ENCODE measurements at regions not wholly inside any gene's neighbourhood (a gene's known extent, or its start where the extent isn't known, plus 50 kb on each side); places are given as distances from the start of the nearest gene placed in this dataset.

DNA sequence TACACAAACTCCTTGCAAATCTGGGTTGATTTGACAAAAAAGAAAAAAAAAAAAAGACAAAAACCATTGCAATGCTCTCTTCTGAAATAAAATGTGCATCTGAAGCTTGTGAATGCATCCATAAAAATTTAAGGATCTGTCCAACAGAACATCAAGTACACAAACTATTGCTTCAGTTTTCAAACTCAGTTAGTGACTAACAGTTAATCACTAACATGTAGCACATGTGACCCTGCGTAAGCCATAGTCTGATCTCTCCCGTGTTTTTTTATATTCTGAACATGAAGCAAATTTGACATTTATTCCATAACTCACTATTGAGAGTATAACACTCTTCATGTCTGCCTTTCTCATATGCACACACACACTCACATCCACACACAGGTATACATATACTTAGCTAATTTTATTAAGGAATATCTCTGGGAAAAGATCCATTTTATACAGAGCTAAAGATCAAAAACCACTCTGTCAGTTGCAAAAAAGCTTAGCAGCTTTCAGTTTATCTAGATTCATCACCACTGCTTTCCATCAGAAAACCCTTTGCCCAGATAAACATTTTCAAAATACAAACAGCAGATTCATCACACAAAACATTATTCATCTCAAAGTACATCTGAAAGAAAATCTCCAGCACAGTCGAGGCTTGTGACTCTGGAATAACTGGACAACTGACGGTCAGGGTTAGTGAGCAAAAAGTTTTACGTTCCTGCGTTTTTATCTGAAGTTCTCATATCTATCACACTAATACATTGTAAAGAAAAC is 1000.4 kb upstream of the ACVR2A start:
- TF ChIP-seq, protein P1, sequence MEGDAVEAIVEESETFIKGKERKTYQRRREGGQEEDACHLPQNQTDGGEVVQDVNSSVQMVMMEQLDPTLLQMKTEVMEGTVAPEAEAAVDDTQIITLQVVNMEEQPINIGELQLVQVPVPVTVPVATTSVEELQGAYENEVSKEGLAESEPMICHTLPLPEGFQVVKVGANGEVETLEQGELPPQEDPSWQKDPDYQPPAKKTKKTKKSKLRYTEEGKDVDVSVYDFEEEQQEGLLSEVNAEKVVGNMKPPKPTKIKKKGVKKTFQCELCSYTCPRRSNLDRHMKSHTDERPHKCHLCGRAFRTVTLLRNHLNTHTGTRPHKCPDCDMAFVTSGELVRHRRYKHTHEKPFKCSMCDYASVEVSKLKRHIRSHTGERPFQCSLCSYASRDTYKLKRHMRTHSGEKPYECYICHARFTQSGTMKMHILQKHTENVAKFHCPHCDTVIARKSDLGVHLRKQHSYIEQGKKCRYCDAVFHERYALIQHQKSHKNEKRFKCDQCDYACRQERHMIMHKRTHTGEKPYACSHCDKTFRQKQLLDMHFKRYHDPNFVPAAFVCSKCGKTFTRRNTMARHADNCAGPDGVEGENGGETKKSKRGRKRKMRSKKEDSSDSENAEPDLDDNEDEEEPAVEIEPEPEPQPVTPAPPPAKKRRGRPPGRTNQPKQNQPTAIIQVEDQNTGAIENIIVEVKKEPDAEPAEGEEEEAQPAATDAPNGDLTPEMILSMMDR (IDR thresholded peaks at IDR 0.05; ENCODE audit: insufficient read depth, low read depth, low read length), result no peak
- no peak for TF ChIP-seq EZH2 (IDR thresholded peaks at IDR 0.05; ENCODE audit: insufficient read depth, low read length)

All from astrocyte (in vitro differentiated cells and primary cell).